GM18907 (cell line): ENCODE measurements at regions not wholly inside any gene's neighbourhood (a gene's known extent, or its start where the extent isn't known, plus 50 kb on each side); places are given as distances from the start of the nearest gene placed in this dataset.

Experiments
- ATAC-seq: cut with Tn5 transposase; IDR thresholded peaks from one replicate; pipeline ENCODE4 v1.9.1; 2021; ENCODE audit warnings: mild to moderate bottlenecking, moderate library complexity; ENCODE audit not compliant: unreplicated experiment

DNA sequence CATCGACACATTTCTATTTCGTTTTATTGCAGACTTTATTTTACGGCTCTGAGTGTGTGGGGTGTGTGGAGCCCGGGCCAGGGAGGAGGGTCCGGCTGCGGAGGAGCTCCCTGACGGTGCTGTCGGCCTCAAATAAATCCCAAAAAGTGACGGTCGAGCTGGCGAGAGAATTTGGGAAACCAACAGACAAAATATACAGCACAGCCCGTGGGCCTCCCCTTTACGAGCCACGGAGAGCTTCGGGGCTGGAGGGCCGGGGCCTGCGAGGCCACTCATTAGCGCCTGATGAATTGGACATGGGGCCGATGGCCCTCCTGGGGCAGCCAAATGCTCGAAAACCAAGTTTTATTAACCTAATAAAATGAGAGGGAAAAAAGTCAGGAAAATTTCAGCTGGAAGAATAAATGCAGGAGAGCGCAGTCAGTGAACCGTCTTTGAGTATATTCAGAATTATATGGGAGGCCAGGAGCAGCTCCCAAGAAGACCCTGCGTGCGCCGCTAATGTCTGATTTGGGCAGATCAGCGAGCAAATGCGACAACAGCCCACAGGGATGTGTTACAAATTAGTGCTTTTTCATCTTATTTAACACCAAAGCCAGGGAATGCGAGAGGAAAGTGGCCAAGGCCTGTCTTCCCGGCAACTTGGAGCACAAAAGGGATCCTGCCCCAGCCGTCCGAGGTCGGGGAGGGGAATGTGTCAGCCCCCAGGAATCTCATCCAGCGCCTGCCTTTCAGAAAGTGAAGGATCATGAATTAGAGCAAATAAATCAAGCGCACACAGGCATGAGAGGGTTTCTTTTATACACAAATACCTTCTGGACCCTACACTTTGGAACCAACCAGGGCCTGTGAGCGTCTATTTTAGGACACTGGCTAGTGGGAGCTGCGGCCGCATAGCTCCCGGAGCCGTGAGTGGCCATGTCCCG is 249.1 kb downstream of the C16orf95 start:
- ATAC-seq, result no peak

DNA sequence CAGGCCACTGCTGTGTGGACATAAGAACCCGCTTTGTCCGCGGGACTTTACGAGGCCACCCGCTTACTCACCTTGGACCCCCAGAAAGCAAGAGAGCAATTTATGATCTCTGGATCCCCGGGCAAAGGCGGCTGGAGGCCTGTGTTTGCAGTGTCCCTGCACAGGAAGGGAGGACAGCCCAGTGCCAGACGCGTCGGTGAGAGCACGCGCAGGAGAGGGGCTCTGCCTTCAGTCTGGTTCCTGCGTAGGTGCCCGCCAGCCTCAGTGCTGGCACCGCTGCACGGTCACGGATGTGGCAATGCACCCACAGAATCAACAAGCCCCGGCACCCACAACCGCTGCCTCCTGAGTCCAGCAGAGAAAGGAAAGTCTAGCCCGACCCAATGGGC is 248.4 kb downstream of the C16orf95 start:
- no peak for ATAC-seq

DNA sequence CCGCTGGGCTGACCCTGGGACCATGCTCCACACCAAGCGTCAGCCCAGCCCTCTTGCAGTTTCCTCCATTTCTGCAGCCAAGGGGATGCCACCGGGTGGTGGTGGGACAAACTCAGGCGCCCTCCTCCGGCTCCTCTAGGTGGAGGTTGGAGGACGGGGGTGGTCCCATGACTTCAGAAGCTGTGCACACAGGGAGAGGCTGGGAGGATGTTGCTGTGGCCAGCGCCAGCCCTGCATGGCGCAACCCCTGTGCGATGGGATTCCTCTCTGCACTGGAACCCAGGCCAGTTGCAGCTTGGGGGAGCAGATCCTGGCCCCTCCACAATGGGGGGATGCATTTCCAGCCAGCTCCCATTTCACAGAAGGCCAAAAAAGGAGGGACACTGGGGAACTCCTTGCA is 246.5 kb downstream of the C16orf95 start:
- no peak for ATAC-seq

DNA sequence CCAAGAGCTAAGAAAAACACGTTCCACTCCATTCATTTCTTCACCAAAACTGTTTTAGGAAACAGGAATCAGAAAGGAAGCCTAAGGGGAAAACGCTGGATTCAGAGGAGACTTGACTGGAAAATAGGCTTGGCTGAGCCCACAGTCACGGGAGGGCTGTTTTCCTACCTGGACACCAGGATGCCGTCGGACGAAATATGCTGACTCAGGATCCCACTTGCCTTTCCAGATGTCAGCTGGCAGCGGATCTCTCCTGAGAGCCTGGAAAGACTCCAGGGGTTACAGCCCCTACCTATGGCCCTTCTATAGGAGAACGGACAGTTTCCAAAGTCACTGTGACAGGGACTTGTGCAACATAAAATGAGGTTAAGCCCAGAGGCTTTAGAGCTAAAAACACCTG is 245.1 kb downstream of the C16orf95 start:
- ATAC-seq, result no peak

DNA sequence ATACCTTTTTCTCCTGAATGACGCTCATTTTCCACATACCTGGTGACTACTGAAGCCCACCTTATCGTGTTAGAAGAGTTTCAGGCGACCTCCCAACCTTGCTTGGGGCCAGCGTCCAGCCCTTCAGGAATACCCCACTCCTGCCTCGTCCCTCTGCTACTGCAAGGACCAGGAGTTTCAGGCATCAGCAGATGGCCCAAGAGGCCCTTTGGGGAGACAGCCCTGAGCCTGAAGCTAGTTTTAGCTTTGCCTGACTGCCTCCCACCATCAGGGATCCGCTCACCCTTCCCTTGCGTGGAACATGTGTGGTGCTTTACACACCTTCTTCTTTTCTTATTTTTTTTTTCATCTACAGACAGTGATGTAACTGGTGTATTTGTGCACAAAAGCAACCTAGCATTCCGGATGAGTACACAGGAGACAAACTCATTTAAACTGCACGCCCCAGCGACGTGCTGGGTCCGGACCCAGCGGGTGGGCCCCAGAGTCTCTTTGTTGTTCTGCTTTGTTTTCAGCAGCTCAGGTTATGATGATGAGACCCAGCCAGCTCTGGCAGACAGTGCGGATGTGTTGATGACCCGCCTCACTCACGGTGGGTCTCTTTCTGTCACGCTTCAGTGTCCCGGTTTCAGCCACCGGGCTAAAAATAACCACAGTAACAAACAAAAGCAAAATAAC is 242.4 kb downstream of the C16orf95 start:
- ATAC-seq, result no peak

DNA sequence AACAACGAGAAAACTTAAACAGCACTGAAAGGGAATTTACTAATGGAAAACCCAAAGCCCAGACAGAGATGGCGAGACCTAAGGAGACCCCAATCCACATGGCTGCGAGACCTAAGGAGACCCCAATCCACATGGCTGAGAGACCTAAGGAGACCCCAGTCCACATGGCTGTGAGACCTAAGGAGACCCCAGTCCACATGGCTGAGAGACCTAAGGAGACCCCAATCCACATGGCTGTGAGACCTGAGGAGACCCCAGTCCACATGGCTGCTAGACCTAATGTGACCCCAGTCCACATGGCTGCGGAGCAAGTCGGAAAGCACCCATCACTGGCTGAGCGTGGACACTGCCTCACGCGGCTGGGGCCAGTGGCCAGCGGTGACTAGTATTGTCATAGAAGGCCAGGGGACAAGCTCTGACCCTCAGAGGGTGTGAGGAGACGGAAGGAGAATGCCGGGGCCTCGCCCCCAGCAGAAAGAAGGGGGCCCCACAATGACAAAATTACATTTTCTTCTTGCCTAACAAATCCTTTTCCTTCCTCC is 241.8 kb downstream of the C16orf95 start:
- ATAC-seq, result no peak

DNA sequence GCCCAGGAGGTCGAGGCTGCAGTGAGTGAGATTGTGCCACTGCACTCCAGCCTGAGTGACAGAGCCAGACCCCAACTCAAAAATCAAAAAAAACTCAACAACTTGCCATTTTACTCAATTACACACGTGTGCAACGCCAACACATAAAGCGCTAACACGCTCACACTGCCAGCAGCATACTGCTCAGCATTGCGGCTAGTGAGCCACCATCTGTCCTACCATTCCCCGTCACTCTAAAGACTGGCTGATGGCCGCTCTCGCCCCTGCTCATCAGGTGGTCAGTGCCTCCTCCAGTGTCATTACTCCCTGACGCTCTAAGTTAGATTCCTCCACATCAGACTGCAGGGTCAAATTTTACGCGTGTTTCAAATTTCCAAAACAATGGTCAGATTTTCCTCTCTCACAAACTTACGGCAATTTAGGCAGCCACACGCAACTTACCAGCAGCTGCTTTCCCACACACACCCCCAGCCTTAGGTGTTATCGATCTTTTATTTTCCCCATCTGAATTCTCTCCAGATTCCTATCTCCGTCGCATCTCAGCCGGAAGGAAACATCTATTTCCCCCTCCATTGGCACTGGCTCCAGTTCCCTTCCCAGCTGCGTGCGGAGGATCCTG is 240.8 kb downstream of the C16orf95 start:
- no peak for ATAC-seq

DNA sequence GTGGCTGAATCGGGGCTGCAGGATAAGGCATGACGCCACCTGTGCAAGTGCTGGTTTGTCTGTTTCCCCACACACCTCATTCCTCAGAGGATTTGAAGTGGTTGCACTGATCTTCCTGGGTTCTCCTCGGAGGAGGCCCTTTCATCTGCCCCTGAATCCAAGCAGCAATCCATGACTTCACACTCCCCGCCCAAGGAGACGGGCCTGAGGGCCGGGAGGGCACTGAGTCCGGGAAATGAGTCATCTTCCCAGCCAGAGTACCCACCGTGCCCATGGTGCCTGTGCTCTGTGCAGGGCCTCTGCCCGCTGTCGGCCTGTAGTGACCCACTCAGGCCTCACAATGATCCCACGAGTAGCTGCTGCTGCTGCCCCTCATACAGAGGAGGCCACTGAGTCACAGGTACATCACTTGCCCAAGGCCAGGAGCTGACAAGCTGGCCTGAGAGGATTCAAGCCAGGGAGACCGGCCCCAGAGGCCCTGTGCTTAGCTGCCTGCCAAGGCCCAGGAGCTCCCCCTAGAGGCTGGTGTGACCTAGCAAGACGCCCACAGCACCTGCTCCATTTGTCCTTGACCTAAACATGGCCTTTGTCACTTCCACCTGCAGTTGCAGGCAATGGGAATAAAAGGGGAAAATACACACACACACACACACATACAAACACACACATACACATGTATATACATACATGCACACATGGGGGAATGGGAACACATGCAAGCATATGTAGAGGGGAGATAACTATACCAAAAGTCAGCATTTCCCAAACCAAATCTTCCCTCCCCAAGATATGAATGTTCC is 240.0 kb downstream of the C16orf95 start:
- no peak for ATAC-seq

DNA sequence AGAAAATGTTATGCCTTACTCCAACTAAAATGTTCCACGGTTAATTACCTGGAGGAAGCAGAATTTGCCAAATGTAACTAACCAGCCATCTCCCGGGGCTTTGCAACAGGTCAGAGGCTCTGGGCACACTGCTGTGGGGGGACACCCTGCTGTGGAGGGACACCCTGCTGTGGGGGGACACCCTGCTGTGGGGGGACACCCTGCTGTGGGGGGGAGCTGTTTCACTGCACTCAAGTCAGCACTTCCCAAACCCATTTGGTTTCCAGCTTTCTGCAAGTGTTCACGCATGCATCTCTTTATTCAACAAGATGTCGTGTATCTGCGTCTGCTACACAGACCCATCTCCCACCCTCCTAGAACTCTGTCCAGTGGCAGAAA is 239.5 kb downstream of the C16orf95 start:
- ATAC-seq, result no peak

DNA sequence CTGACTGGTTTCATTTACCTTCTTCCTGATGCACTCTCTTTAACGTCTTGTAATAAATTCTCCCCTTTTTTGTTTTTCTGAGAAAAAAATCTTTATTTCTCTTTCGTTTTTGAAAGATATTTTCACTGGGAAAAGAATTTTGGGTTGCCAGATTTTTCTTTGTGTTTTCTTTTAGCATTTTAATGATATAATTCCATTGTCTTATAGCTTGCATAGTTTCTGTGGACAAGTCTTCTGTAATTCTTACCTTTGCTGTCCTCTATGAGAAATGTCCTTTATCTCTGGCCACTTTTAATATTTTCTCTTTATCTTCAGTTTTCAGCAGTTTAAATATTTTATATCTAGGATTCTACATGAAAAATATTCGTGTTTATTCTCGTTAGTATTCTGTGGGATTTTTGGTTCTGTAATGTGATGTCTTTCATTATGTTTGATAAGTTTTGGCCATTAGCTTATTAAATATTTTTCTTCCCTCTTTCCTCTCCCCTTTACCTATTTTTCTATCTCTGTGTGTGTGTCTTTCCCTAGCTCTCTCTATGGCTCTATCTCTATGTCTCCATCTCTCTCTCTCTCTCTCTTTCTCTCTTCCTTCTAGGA is 236.5 kb downstream of the C16orf95 start:
- no peak for ATAC-seq

DNA sequence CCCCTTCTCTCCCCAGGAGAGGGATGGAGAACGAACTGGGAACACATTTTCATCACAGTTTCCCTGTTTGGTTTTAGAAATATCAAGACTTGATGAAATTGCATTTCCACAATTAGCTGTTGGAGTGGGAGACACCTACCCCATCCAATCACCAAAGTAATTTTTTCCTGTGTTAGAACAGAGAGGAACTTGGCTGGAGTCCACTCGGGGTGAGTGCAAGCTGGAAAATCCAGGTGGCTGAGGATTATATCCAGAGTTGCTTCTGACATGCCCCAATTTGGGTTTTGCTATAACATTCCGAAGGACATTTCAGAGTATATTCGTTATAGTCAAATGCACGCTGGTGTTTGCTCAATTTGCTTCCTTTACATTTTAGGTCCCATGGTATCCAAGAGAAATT is 231.8 kb downstream of the C16orf95 start:
- ATAC-seq, result no peak

DNA sequence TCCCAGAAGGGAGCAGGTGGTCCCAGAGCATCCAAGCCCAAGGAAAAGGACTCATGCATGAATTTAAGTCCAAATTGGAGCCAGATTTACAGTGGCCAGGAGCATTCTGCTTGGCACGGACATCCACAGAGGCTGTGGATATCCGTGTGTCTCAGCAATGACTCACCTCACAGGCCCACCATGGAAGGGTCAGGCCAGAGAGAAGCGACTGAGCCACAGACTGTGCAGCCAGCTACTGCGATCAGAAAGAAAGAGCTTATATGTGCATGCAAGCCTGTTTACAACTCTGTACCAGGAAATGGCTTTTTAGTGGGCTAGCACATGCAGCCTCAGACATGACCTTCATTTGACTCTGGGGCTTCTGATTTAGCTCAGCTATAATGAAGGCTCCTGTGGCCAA is 231.0 kb downstream of the C16orf95 start:
- ATAC-seq, result no peak

DNA sequence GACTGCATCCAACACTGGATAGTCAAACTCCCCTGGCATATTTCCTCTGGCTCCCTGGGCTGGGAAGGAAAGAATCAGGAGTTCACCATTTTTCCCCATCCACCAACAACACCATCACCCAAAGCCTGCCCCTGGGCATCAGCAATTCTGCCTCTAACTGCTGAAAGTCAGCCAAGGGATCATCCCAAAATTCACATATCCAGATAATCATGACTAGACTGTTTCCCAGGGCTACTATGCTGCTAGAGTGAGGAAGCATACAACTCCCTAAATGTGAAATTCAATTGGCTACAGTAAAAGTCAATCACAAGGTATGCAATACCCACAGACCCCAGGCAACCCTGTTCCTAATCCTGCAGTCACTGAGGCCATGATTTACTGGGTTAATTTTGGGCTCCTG is 230.6 kb downstream of the C16orf95 start:
- ATAC-seq, result no peak

DNA sequence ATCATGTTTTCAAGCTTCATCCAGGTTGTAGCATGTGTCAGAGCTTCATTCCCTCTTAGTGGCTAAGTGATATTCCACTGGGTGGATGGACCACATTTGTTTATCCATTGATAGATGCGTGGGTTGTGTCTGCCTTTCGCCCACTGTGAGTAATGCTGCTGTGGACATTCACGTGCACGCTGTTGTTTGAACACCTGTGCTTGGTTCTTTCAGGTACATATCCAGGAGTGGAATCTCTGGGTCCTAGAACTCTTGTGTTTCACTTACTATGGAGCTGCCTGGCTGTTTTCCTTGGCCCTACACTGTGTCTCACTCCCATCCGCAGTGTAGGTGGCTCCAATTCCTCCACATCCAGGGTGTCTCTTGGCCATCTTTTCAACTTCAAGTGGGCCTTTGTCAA is 224.2 kb downstream of the C16orf95 start:
- no peak for ATAC-seq

DNA sequence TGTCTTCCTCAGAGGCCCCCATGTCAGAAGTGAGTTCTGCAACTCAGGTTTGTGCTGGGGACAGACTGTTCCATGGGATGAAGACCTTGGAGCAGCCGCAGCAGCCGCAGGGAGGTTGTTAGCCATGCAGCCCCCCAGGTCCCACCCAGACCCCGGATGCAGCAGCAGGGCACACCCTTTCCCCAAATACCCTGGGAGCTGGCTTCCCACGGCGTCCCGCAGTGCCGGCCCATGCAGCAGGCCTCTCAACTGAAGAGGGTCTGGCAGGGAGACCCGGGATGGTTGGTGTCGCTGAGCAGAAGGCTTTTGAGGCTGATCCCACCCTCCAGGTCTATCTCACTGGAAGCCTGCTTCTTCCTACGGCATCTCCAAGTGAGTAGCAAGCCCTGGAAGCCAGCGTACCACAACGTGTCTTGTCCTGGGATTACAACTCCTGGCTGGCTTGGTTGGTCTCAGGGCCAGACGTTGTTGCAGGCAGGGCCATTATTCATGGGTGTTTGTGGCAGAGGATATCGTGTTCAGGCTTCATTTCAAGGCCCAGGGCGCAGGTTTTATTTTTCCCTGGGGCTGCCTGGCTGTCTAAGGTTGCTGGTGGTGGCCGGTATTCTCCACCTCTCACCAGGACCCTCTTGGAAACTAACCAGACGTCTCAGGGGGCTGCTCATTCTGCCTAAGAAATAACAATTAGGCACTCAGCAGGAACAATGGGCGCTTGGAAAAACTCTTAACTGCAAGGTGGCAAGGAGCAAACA is 223.2 kb downstream of the C16orf95 start:
- ATAC-seq, result no peak

DNA sequence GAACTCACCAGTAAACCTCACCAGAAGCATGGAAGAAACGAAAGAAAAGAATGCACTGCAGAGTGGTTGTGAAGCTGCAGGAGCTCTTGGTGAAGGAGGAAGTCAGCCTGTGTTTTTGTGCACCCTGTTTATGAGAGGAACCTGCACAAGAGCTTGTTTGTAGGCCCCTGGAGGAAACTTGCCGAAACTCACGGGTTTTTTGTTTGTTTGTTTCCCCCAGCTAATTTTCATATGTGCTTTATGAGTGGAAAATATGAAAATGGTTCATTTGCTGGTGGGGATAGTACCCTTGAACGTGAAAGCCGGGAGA is 222.7 kb downstream of the C16orf95 start:
- ATAC-seq, result no peak

DNA sequence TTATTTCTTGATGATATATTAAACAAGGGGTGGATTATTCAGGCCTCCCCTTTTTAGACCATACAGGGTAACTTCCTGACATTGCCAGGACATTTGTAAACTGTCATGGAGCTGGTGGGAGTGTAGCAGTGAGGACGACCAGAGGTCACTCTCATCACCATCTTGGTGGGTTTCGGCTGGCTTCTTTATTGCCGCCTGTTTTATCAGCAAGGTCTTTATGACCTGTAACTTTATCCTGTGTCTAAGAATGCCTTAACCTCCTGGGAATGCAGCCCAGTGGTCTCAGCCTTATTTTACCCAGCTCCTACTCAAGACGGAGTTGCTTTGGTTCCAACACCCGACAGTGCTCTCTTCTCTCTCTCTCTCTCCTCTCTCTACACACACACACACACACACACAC is 221.9 kb downstream of the C16orf95 start:
- no peak for ATAC-seq

DNA sequence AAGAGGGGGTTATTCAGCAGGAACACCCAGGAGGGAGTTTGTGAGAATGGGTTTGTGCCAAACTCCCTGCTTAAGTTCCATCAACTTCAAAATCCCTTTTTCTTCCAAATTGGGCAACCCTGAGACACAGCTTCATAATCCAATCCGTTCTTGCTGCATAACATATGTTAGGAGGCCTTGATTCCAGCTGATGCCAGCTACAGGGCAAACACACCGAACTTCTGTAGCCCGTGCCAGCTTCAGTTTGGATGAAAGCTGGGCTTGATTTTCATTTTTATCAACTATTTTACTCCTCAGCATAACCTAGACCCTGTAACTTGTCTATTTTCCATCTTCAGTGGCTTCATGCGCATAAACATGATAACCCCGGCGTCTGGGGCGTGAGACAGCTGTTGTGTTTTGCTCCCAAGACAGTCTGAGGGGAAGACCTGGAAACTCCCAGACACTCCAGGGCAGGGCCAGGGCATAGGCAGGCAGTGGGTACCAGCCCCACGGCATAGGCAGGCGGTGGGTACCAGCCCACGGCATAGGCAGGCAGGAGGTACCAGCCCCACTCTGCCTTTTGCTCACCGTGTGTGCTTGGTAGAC is 220.4 kb downstream of the C16orf95 start:
- no peak for ATAC-seq

DNA sequence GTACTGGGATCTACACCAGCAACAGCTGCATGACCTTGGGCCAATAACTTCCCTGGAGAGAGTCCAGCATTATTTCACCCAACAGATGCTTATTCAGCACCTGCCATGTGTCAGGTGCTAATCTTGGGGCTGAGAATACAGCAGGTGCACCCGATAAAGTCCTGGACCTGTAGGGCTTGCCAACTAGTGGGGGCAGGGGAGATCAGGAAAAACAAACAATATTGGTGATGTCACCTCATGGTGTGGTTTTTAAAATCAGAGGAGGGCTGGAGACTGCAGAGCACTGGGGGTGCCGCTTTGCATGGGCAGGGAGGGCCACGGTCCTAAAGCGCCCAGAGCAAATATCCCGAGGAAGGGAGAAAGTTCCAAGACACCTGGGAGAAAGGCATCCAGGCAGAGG is 218.8 kb downstream of the C16orf95 start:
- ATAC-seq, result no peak
